ENCODE measurements at regions not wholly inside any gene's neighbourhood (a gene's known extent, or its start where the extent isn't known, plus 50 kb on each side); places are given as distances from the start of the nearest gene placed in this dataset.

GRCh38 chr4:119946359-119946758, 120.3 kb downstream of the MAD2L1 start:
- no peak for DNase-seq (ENCODE audit: extremely low spot score, unreplicated experiment)
- Mint-ChIP-seq H3K27ac (ENCODE audit: unreplicated experiment) (no peak overlapping the region), H3K4me1 (ENCODE audit: unreplicated experiment) (no peaks in the 10 kb centered on the region), H3K27me3 (ENCODE audit: unreplicated experiment) (no peaks in the 10 kb centered on the region), H3K4me3 (ENCODE audit: unreplicated experiment) (no peak overlapping the region), H3K36me3 (ENCODE audit: unreplicated experiment) (no peaks in the 10 kb centered on the region), H3K9me3 (ENCODE audit: unreplicated experiment) (no peaks in the 10 kb centered on the region)
- no peak for TF ChIP-seq CTCF (IDR thresholded peaks at IDR 0.05)

- peaks cover 8% of the 10 kb centered on the region for H3K4me1 Mint-ChIP-seq (ENCODE audit: unreplicated experiment)
- DNase-seq (ENCODE audit: extremely low spot score, unreplicated experiment): no peak
- no peak for TF ChIP-seq CTCF (IDR thresholded peaks at IDR 0.05)
- no peak overlapping the region for H3K4me3 Mint-ChIP-seq (ENCODE audit: unreplicated experiment)
- H3K27ac Mint-ChIP-seq (ENCODE audit: unreplicated experiment): no peak overlapping the region
- H3K9me3 Mint-ChIP-seq (ENCODE audit: unreplicated experiment): no peaks in the 10 kb centered on the region
- H3K36me3 Mint-ChIP-seq (ENCODE audit: unreplicated experiment): no peaks in the 10 kb centered on the region
- no peaks in the 10 kb centered on the region for H3K27me3 Mint-ChIP-seq (ENCODE audit: unreplicated experiment)
These were observed 123.8 kb downstream of the MAD2L1 start for GRCh38 chr4:119942806-119943205.

GRCh38 chr4:119940557-119940956, 126.1 kb downstream of the MAD2L1 start:
- no peak overlapping the region for H3K27ac Mint-ChIP-seq (ENCODE audit: unreplicated experiment)
- no peaks in the 10 kb centered on the region for H3K36me3 Mint-ChIP-seq (ENCODE audit: unreplicated experiment)
- H3K4me1 Mint-ChIP-seq (ENCODE audit: unreplicated experiment): peaks cover 8% of the 10 kb centered on the region
- H3K4me3 Mint-ChIP-seq (ENCODE audit: unreplicated experiment): no peak overlapping the region
- no peak for TF ChIP-seq CTCF (IDR thresholded peaks at IDR 0.05)
- no peak for DNase-seq (ENCODE audit: extremely low spot score, unreplicated experiment)
- H3K27me3 Mint-ChIP-seq (ENCODE audit: unreplicated experiment): peaks cover 9% of the 10 kb centered on the region
- no peaks in the 10 kb centered on the region for H3K9me3 Mint-ChIP-seq (ENCODE audit: unreplicated experiment)

GRCh38 chr4:119939071-119939995, 127.3 kb downstream of the MAD2L1 start:
- Mint-ChIP-seq H3K4me3 (ENCODE audit: unreplicated experiment) (no peak overlapping the region), H3K4me1 (ENCODE audit: unreplicated experiment) (peaks cover 8% of the 10 kb centered on the region), H3K27ac (ENCODE audit: unreplicated experiment) (no peak overlapping the region), H3K27me3 (ENCODE audit: unreplicated experiment) (peaks cover 9% of the 10 kb centered on the region), H3K9me3 (ENCODE audit: unreplicated experiment) (no peaks in the 10 kb centered on the region), H3K36me3 (ENCODE audit: unreplicated experiment) (no peaks in the 10 kb centered on the region)
- TF ChIP-seq CTCF (IDR thresholded peaks at IDR 0.05): no peak
- no peak for DNase-seq (ENCODE audit: extremely low spot score, unreplicated experiment)

- no peak for DNase-seq (ENCODE audit: extremely low spot score, unreplicated experiment)
- Mint-ChIP-seq H3K27me3 (ENCODE audit: unreplicated experiment) (peaks cover 9% of the 10 kb centered on the region), H3K4me3 (ENCODE audit: unreplicated experiment) (no peak overlapping the region), H3K36me3 (ENCODE audit: unreplicated experiment) (no peaks in the 10 kb centered on the region), H3K27ac (ENCODE audit: unreplicated experiment) (no peak overlapping the region), H3K9me3 (ENCODE audit: unreplicated experiment) (no peaks in the 10 kb centered on the region), H3K4me1 (ENCODE audit: unreplicated experiment) (peaks cover 8% of the 10 kb centered on the region)
- TF ChIP-seq CTCF (IDR thresholded peaks at IDR 0.05): no peak
These were observed 128.9 kb downstream of the MAD2L1 start for GRCh38 chr4:119937746-119938145.
